Keratinocyte (primary cell): ENCODE measurements at regions not wholly inside any gene's neighbourhood (a gene's known extent, or its start where the extent isn't known, plus 50 kb on each side); places are given as distances from the start of the nearest gene placed in this dataset.

ENCODE experiments used
- DNase-seq: peaks from one replicate; pipeline ENCODE4 v3.0.0-alpha.2; 2011; ENCODE audit warnings: low read depth, missing footprints, low spot score
- FAIRE-seq: peaks from 2 replicates; lab custom pipeline; 2011; peaks lifted over from hg19 to GRCh38; lab: Jason Lieb, UNC
- H2AFZ ChIP-seq: 2 replicates; pipeline ENCODE4 v1.6.0; 2012; ENCODE audit warnings: low read length, control low read depth, inconsistent platforms; ENCODE audit not compliant: control insufficient read depth
- H3K27ac ChIP-seq: 2 replicates; pipeline ENCODE4 v1.5.1; 2011; ENCODE audit warnings: low read length; ENCODE audit not compliant: control insufficient read depth, insufficient read depth
- H3K27me3 ChIP-seq: 3 replicates; pipeline ENCODE4 v1.6.0; 2011; ENCODE audit warnings: low read length; ENCODE audit not compliant: control insufficient read depth, insufficient read depth; ENCODE audit errors: extremely low read depth
- H3K36me3 ChIP-seq, 2 experiments: 2 replicates in 1 of 2; 3 replicates in 1 of 2; pipeline ENCODE4 v1.5.1; 2011; ENCODE audit warnings: low read length in 2 of 2, mild to moderate bottlenecking in 1 of 2; ENCODE audit not compliant: control insufficient read depth in 2 of 2, insufficient read depth in 2 of 2; ENCODE audit errors: extremely low read depth in 1 of 2
- H3K4me1 ChIP-seq: 3 replicates; pipeline ENCODE4 v1.5.1; 2011; ENCODE audit warnings: low read length; ENCODE audit not compliant: control insufficient read depth, insufficient read depth; ENCODE audit errors: extremely low read depth
- H3K4me2 ChIP-seq: 3 replicates; pipeline ENCODE4 v1.6.0; 2011; ENCODE audit warnings: low read depth, low read length; ENCODE audit not compliant: control insufficient read depth, insufficient read depth; ENCODE audit errors: extremely low read depth
- H3K4me3 ChIP-seq, 3 experiments: fragments of 200-600 bp in 1 of 3; sonication (generic) in 1 of 3; 2 replicates in 2 of 3; 3 replicates in 1 of 3; pipeline ENCODE4 v1.5.1; 2011 to 2016; ENCODE audit warnings: low read length in 3 of 3, mild to moderate bottlenecking in 3 of 3, control low read depth in 2 of 3, inconsistent platforms in 1 of 3, low read depth in 1 of 3, mixed read lengths in 1 of 3, mixed run types in 1 of 3, moderate library complexity in 1 of 3; ENCODE audit not compliant: control insufficient read depth in 2 of 3, insufficient read depth in 2 of 3; ENCODE audit errors: extremely low read depth in 1 of 3
- H3K79me2 ChIP-seq: 2 replicates; pipeline ENCODE4 v1.6.0; 2012; ENCODE audit warnings: low read length; ENCODE audit not compliant: control insufficient read depth, insufficient read depth
- H3K9ac ChIP-seq: 3 replicates; pipeline ENCODE4 v1.6.0; 2011; ENCODE audit warnings: low read length; ENCODE audit not compliant: control insufficient read depth, insufficient read depth; ENCODE audit errors: extremely low read depth
- H3K9me1 ChIP-seq: 3 replicates; pipeline ENCODE4 v1.6.0; 2011; ENCODE audit warnings: low read length; ENCODE audit not compliant: control insufficient read depth, insufficient read depth; ENCODE audit errors: extremely low read depth
- H3K9me3 ChIP-seq: 2 replicates; pipeline ENCODE4 v1.5.1; 2012; ENCODE audit warnings: low read depth, low read length; ENCODE audit not compliant: control insufficient read depth
- H4K20me1 ChIP-seq: 3 replicates; pipeline ENCODE4 v1.6.0; 2011; ENCODE audit warnings: low read length; ENCODE audit not compliant: control insufficient read depth, insufficient read depth; ENCODE audit errors: extremely low read depth
- CTCF ChIP-seq, 3 experiments: IDR thresholded peaks in 1 of 3; conservative IDR thresholded peaks in 1 of 3; optimal IDR thresholded peaks in 1 of 3; 2 replicates in 2 of 3; 3 replicates in 1 of 3; pipeline versions ENCODE3 to v1.5.1; 2011; ENCODE audit warnings: low read length in 3 of 3, mild to moderate bottlenecking in 3 of 3, moderate library complexity in 2 of 3, control low read depth in 1 of 3, inconsistent platforms in 1 of 3; ENCODE audit not compliant: insufficient read depth in 2 of 3; ENCODE audit errors: extremely low read depth in 1 of 3
- EZH2 ChIP-seq: IDR thresholded peaks from one replicate; pipeline ENCODE4 v1.6.1; 2012; ENCODE audit warnings: inconsistent platforms, mild to moderate bottlenecking, low read length, moderate library complexity
- dilution Hi-C: fragments of 300-500 bp; cut with MboI; formaldehyde crosslinking; loops from one replicate; pipeline ENCODE4 v1.7.0; 2020; ENCODE audit warnings: low sequenced_read_pairs; ENCODE audit not compliant: extremely low pct_ligation_motif_present

- no peak for TF ChIP-seq EZH2
- TF ChIP-seq CTCF (optimal IDR thresholded peaks at IDR 0.05 in 1 of 3, IDR thresholded peaks at IDR 0.05 in 1 of 3, conservative IDR thresholded peaks at IDR 0.05 in 1 of 3; ENCODE audit: extremely low read depth in 1 of 3, insufficient read depth in 2 of 3, low read length in 3 of 3): no peak
Observed at GRCh38 chr2:196454492-196454891, 185.0 kb upstream of the CCDC150 start.

GRCh38 chr2:196459539-196459938, 180.0 kb upstream of the CCDC150 start:
- DNase-seq: no peak
- FAIRE-seq: no peak
- no peaks in the 10 kb centered on the region for H4K20me1 ChIP-seq
- no peak overlapping the region for H3K9ac ChIP-seq
- no peak for TF ChIP-seq CTCF (optimal IDR thresholded peaks at IDR 0.05 in 1 of 3, IDR thresholded peaks at IDR 0.05 in 1 of 3, conservative IDR thresholded peaks at IDR 0.05 in 1 of 3; ENCODE audit: extremely low read depth in 1 of 3, insufficient read depth in 2 of 3, low read length in 3 of 3)
- no peak for TF ChIP-seq EZH2
- H3K4me1 ChIP-seq: no peaks in the 10 kb centered on the region
- H2AFZ ChIP-seq: no peak overlapping the region
- H3K4me3 ChIP-seq: no peak overlapping the region
- H3K27ac ChIP-seq: no peak overlapping the region
- dilution Hi-C loops: no loop called here
- no peaks in the 10 kb centered on the region for H3K9me1 ChIP-seq
- no peaks in the 10 kb centered on the region for H3K9me3 ChIP-seq
- H3K4me2 ChIP-seq: no peak overlapping the region
- H3K79me2 ChIP-seq: no peaks in the 10 kb centered on the region
- no peaks in the 10 kb centered on the region for H3K36me3 ChIP-seq
- H3K27me3 ChIP-seq: no peaks in the 10 kb centered on the region

More at GRCh38 chr2:196454492-196454891, 185.0 kb upstream of the CCDC150 start:
- H4K20me1 ChIP-seq: no peaks in the 10 kb centered on the region
- H3K4me2 ChIP-seq: no peak overlapping the region
- H3K27me3 ChIP-seq: no peaks in the 10 kb centered on the region
- dilution Hi-C loops: no loop called here
- H3K4me3 ChIP-seq: no peak overlapping the region
- no peaks in the 10 kb centered on the region for H3K79me2 ChIP-seq
- H3K4me1 ChIP-seq: no peaks in the 10 kb centered on the region
- no peaks in the 10 kb centered on the region for H3K36me3 ChIP-seq
- H3K9ac ChIP-seq: no peak overlapping the region
- H3K9me1 ChIP-seq: no peaks in the 10 kb centered on the region
- no peaks in the 10 kb centered on the region for H3K9me3 ChIP-seq
- FAIRE-seq (no peak), DNase-seq (no peak)
- H3K27ac ChIP-seq: no peak overlapping the region
- no peak overlapping the region for H2AFZ ChIP-seq
